ENCODE measurements at regions not wholly inside any gene's neighbourhood (a gene's known extent, or its start where the extent isn't known, plus 50 kb on each side); places are given as distances from the start of the nearest gene placed in this dataset.

DNA sequence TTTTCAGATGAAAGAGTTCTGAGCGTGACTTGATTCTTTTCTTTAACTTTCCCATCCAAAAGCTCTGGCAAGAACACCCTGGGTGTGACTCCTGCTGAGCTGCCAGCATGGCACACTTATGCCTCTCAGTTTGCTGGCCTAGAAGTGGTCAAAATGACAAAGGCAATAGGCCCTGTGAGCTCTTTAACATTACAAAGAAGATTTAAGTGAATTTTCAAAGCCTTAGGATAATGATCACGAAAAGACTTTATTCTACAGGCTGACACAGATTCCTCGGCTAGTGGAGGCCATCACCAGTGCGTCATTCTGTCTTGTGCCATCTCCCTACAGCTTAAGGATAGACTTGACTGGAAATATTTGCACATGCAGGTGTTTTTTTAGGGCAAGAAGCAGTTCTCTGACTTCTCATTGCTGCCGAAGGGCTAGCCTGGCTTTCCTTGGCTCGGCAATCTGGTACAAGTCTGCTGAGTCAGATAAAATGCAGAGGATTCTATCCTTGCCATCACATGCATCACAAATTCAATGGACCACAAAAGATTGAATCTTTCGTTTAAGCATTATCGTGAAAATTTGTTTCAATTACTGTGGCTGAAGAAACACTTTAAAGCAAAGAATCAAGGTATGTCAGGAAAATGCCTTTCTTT lies 311.5 kb downstream of the COX7C start:
- Histone ChIP-seq H3K4me3 (no peak overlapping the region), H3K9me3 (no peaks in the 10 kb centered on the region), H3K27ac (no peak overlapping the region), H3K36me3 (no peaks in the 10 kb centered on the region), H3K4me1 (no peaks in the 10 kb centered on the region), H3K27me3 (no peaks in the 10 kb centered on the region)
- WGBS, 2 donors, result 53 to 56% methylated on average over 8 of the region's 8 CpGs
- TF ChIP-seq, protein P1, sequence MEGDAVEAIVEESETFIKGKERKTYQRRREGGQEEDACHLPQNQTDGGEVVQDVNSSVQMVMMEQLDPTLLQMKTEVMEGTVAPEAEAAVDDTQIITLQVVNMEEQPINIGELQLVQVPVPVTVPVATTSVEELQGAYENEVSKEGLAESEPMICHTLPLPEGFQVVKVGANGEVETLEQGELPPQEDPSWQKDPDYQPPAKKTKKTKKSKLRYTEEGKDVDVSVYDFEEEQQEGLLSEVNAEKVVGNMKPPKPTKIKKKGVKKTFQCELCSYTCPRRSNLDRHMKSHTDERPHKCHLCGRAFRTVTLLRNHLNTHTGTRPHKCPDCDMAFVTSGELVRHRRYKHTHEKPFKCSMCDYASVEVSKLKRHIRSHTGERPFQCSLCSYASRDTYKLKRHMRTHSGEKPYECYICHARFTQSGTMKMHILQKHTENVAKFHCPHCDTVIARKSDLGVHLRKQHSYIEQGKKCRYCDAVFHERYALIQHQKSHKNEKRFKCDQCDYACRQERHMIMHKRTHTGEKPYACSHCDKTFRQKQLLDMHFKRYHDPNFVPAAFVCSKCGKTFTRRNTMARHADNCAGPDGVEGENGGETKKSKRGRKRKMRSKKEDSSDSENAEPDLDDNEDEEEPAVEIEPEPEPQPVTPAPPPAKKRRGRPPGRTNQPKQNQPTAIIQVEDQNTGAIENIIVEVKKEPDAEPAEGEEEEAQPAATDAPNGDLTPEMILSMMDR (IDR thresholded peaks at IDR 0.05), result no peak
- TF ChIP-seq EP300 (IDR thresholded peaks at IDR 0.05) (no peak), POLR2A (IDR thresholded peaks at IDR 0.05) (no peak)
- DNase-seq (ENCODE audit: low spot score in 2 of 2), result no peak

GRCh38 chr5:86951761-86952160 lies 315.9 kb upstream of the RASA1 start:
- H3K4me1 ChIP-seq, result no peaks in the 10 kb centered on the region
- H3K27ac ChIP-seq, result no peak overlapping the region
- no peak overlapping the region for H3K4me3 ChIP-seq
- no peak for DNase-seq (ENCODE audit: low spot score in 2 of 2)
- WGBS, 2 donors, result 78 to 81% methylated on average over 3 of the region's 3 CpGs
- H3K9me3 ChIP-seq, result no peaks in the 10 kb centered on the region
- TF ChIP-seq, protein P1 (IDR thresholded peaks at IDR 0.05), result no peak
- TF ChIP-seq EP300 (IDR thresholded peaks at IDR 0.05) (no peak), POLR2A (IDR thresholded peaks at IDR 0.05) (no peak)
- H3K27me3 ChIP-seq, result no peaks in the 10 kb centered on the region
- no peaks in the 10 kb centered on the region for H3K36me3 ChIP-seq

- Histone ChIP-seq H3K36me3 (no peaks in the 10 kb centered on the region), H3K27ac (no peak overlapping the region), H3K4me3 (no peak overlapping the region), H3K9me3 (no peaks in the 10 kb centered on the region), H3K27me3 (no peaks in the 10 kb centered on the region), H3K4me1 (peaks cover 0 to 18% (median 0%) of the 10 kb centered on the region in 4 donors)
- no peak for DNase-seq (ENCODE audit: low spot score in 2 of 2)
- WGBS, 2 donors, result 82 to 96% methylated on average over 1 of the region's 1 CpG
- TF ChIP-seq, protein P1 (IDR thresholded peaks at IDR 0.05), result no peak
- no peak for TF ChIP-seq EP300 (IDR thresholded peaks at IDR 0.05)
- TF ChIP-seq POLR2A (IDR thresholded peaks at IDR 0.05), result no peak
Observed at GRCh38 chr5:86964889-86965288, 302.8 kb upstream of the RASA1 start.

- peak overlapping the region in 1 of 4 donors; percentile 61 for H3K27ac ChIP-seq
- no peak for DNase-seq (ENCODE audit: low spot score in 2 of 2)
- 0 to 1% methylated on average over 4 of the region's 4 CpGs for WGBS, 2 donors
- peaks cover 0 to 29% (median 0%) of the 10 kb centered on the region in 4 donors for H3K4me1 ChIP-seq
- TF ChIP-seq POLR2A (IDR thresholded peaks at IDR 0.05), result no peak
- TF ChIP-seq, protein P1 (IDR thresholded peaks at IDR 0.05), result peak; percentile 11 to 65 (median 30)
- H3K27me3 ChIP-seq, result no peaks in the 10 kb centered on the region
- H3K36me3 ChIP-seq, result no peaks in the 10 kb centered on the region
- H3K9me3 ChIP-seq, result no peaks in the 10 kb centered on the region
- H3K4me3 ChIP-seq, result peak overlapping the region in 1 of 4 donors; percentile 11
Observed at GRCh38 chr5:86968301-86968753, 299.4 kb upstream of the RASA1 start.

DNA sequence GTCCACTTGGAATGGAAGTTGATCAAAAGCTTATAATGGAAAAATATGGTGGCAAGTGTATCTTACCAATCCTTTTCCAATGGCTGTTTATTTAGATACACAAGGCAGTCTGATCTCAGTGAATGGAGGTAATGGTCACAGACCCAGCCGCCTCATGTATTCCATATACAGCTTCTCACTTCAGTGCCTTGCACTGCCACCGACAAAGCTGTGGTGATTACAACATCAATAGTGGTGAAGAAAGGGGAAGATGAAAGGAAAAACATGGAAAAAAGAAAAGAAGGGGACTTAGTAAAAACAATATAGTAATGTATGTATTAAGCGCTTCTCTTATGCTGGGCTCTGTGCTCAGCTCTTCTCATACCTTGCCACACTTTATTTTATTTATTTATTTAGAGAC lies 297.3 kb upstream of the RASA1 start:
- TF ChIP-seq, protein P1 (IDR thresholded peaks at IDR 0.05), result no peak
- TF ChIP-seq EP300 (IDR thresholded peaks at IDR 0.05), result no peak
- no peak for TF ChIP-seq POLR2A (IDR thresholded peaks at IDR 0.05)
- DNase-seq (ENCODE audit: low spot score in 2 of 2), result no peak
- no peak overlapping the region for H3K4me3 ChIP-seq
- WGBS, 2 donors, result 86 to 91% methylated on average over 3 of the region's 3 CpGs
- no peak overlapping the region for H3K27ac ChIP-seq
- H3K4me1 ChIP-seq, result peaks cover 0 to 37% (median 0%) of the 10 kb centered on the region in 4 donors
- no peaks in the 10 kb centered on the region for H3K9me3 ChIP-seq
- no peaks in the 10 kb centered on the region for H3K27me3 ChIP-seq
- no peaks in the 10 kb centered on the region for H3K36me3 ChIP-seq
